ENCODE measurements at regions not wholly inside any gene's neighbourhood (a gene's known extent, or its start where the extent isn't known, plus 50 kb on each side); places are given as distances from the start of the nearest gene placed in this dataset.

GRCh38 chr3:94673876-94674275 lies 611.0 kb downstream of the NSUN3 start:
- POLR2A ChIA-PET (ENCODE audit: unreplicated experiment), result no interaction called here
- no peak for DNase-seq

GRCh38 chr3:94686208-94686607 lies 623.3 kb downstream of the NSUN3 start:
- peak; percentile 38 for DNase-seq
- H3F3A ChIP-seq (ENCODE audit: low read length, unreplicated experiment), result no peaks in the 10 kb centered on the region
- H3K27me3 ChIP-seq (ENCODE audit: low read length), result no peaks in the 10 kb centered on the region
- ChIA-PET CTCF (interaction anchor here (0.7 kb wide), 1 partner anchor 14 kb away, joined by 3 read pairs; no protein-coding TSS in a partner anchor), POLR2A (ENCODE audit: unreplicated experiment) (no interaction called here)
- H4K20me1 ChIP-seq (ENCODE audit: low read length), result no peaks in the 10 kb centered on the region
- no TSS peak for BruUV-seq (replicated peaks)
- no peak for TF ChIP-seq EZH2phosphoT487 (IDR thresholded peaks at IDR 0.05; ENCODE audit: borderline replicate concordance, low read length)
- no peak for TF ChIP-seq CTCF (conservative IDR thresholded peaks at IDR 0.05; ENCODE audit: low read depth, low read length)
- TF ChIP-seq EZH2 (IDR thresholded peaks at IDR 0.05; ENCODE audit: low read length, unreplicated experiment), result no peak
- H3K4me2 ChIP-seq (ENCODE audit: low read length), result no peak overlapping the region
- intact Hi-C loops (cut with micrococcal nuclease), result no loop called here
- no peaks in the 10 kb centered on the region for H3K79me2 ChIP-seq (ENCODE audit: low read length)
- no peaks in the 10 kb centered on the region for H3K9me2 ChIP-seq (replicated peaks; ENCODE audit: low read length)
- H3K4me1 ChIP-seq (ENCODE audit: insufficient read depth, low read length), result no peaks in the 10 kb centered on the region
- no peak overlapping the region for H3K4me3 ChIP-seq (ENCODE audit: low read length)
- no peaks in the 10 kb centered on the region for H3K9me3 ChIP-seq (ENCODE audit: low read length)
- peak; percentile 84 for ATAC-seq
- H2AFZ ChIP-seq (ENCODE audit: low read length), result no peak overlapping the region
- no peak overlapping the region for H3K9ac ChIP-seq (ENCODE audit: low read length)
- no peaks in the 10 kb centered on the region for H3K36me3 ChIP-seq (ENCODE audit: low read depth, low read length)
- H3K27ac ChIP-seq (ENCODE audit: low read length), result no peak overlapping the region

More at GRCh38 chr3:94673876-94674275, 611.0 kb downstream of the NSUN3 start:
- Histone ChIP-seq H3K9me3 (ENCODE audit: low read length) (no peaks in the 10 kb centered on the region), H2AFZ (ENCODE audit: low read length) (no peak overlapping the region), H3K36me3 (ENCODE audit: low read depth, low read length) (no peaks in the 10 kb centered on the region), H3K27me3 (ENCODE audit: low read length) (no peaks in the 10 kb centered on the region), H3K4me2 (ENCODE audit: low read length) (no peak overlapping the region), H4K20me1 (ENCODE audit: low read length) (no peaks in the 10 kb centered on the region), H3K4me3 (ENCODE audit: low read length) (no peak overlapping the region), H3K9ac (ENCODE audit: low read length) (no peak overlapping the region), H3K9me2 (replicated peaks; ENCODE audit: low read length) (no peaks in the 10 kb centered on the region), H3K4me1 (ENCODE audit: insufficient read depth, low read length) (no peaks in the 10 kb centered on the region), H3F3A (ENCODE audit: low read length, unreplicated experiment) (no peaks in the 10 kb centered on the region), H3K79me2 (ENCODE audit: low read length) (no peaks in the 10 kb centered on the region), H3K27ac (ENCODE audit: low read length) (no peak overlapping the region)
- CTCF ChIA-PET, result no interaction called here
- intact Hi-C loops (cut with micrococcal nuclease), result no loop called here
- no peak for ATAC-seq
- TF ChIP-seq EZH2 (IDR thresholded peaks at IDR 0.05; ENCODE audit: low read length, unreplicated experiment), result no peak
- no peak for TF ChIP-seq CTCF (conservative IDR thresholded peaks at IDR 0.05; ENCODE audit: low read depth, low read length)
- no peak for TF ChIP-seq EZH2phosphoT487 (IDR thresholded peaks at IDR 0.05; ENCODE audit: borderline replicate concordance, low read length)
- BruUV-seq (replicated peaks), result no TSS peak

- H3K27me3 ChIP-seq (ENCODE audit: low read length), result no peaks in the 10 kb centered on the region
- ChIA-PET POLR2A (ENCODE audit: unreplicated experiment) (no interaction called here), CTCF (no interaction called here)
- H3F3A ChIP-seq (ENCODE audit: low read length, unreplicated experiment), result no peaks in the 10 kb centered on the region
- no peaks in the 10 kb centered on the region for H3K9me2 ChIP-seq (replicated peaks; ENCODE audit: low read length)
- no peaks in the 10 kb centered on the region for H4K20me1 ChIP-seq (ENCODE audit: low read length)
- intact Hi-C loops (cut with micrococcal nuclease), result no loop called here
- H3K4me1 ChIP-seq (ENCODE audit: insufficient read depth, low read length), result no peaks in the 10 kb centered on the region
- no peak overlapping the region for H3K4me2 ChIP-seq (ENCODE audit: low read length)
- no peaks in the 10 kb centered on the region; the same call in 1 of the 2 replicates for H3K9me3 ChIP-seq (ENCODE audit: low read length)
- no peak overlapping the region for H2AFZ ChIP-seq (ENCODE audit: low read length)
- no peaks in the 10 kb centered on the region for H3K36me3 ChIP-seq (ENCODE audit: low read depth, low read length)
- no TSS peak for BruUV-seq (replicated peaks)
- no peak for TF ChIP-seq CTCF (conservative IDR thresholded peaks at IDR 0.05; ENCODE audit: low read depth, low read length)
- no peak for TF ChIP-seq EZH2 (IDR thresholded peaks at IDR 0.05; ENCODE audit: low read length, unreplicated experiment)
- no peak for TF ChIP-seq EZH2phosphoT487 (IDR thresholded peaks at IDR 0.05; ENCODE audit: borderline replicate concordance, low read length)
- H3K79me2 ChIP-seq (ENCODE audit: low read length), result no peaks in the 10 kb centered on the region
- no peak overlapping the region for H3K9ac ChIP-seq (ENCODE audit: low read length)
- no peak for ATAC-seq
- no peak for DNase-seq
- no peak overlapping the region for H3K27ac ChIP-seq (ENCODE audit: low read length)
- no peak overlapping the region for H3K4me3 ChIP-seq (ENCODE audit: low read length)
Observed at GRCh38 chr3:94693997-94694640, 631.3 kb downstream of the NSUN3 start.

Measured in PC-3 (cell line).